SK-N-SH (cell line): ENCODE measurements at regions not wholly inside any gene's neighbourhood (a gene's known extent, or its start where the extent isn't known, plus 50 kb on each side); places are given as distances from the start of the nearest gene placed in this dataset.
"Not testable (repeated sequence)": the region's sequence is repeated elsewhere in the genome, so short reads cannot be mapped to it uniquely, and the experiment has no call there.

Experiments
- CTCF ChIP-seq: fragments of 200-600 bp; sonication (generic); IDR thresholded peaks from 2 replicates; pipeline ENCODE4 v1.6.1; 2017; ENCODE audit warnings: antibody characterized with exemption, mild to moderate bottlenecking, moderate library complexity
- EP300 ChIP-seq, 2 experiments: IDR thresholded peaks; 2 replicates each; pipeline versions ENCODE4 v1.4.0 to v1.6.1; 2012; ENCODE audit warnings: borderline replicate concordance in 1 of 2, low read depth in 1 of 2, low read length in 1 of 2
- POLR2AphosphoS5 ChIP-seq: IDR thresholded peaks from 2 replicates; pipeline ENCODE4 v1.6.1; 2012; ENCODE audit warnings: low read depth, low read length
- RFX5 ChIP-seq: IDR thresholded peaks from 2 replicates; pipeline ENCODE4 v1.6.1; 2012; ENCODE audit warnings: mild to moderate bottlenecking, improper control_type of control experiment, low read length

- not testable (repeated sequence) for TF ChIP-seq CTCF; POLR2AphosphoS5; EP300 (IDR thresholded peaks at IDR 0.05; ENCODE audit: borderline replicate concordance in 1 of 2, low read depth in 1 of 2, low read length in 1 of 2); RFX5
These were observed 534.8 kb downstream of the DIPK2A start for GRCh38 chr3:144506375-144506774.
